ENCODE measurements at regions not wholly inside any gene's neighbourhood (a gene's known extent, or its start where the extent isn't known, plus 50 kb on each side); places are given as distances from the start of the nearest gene placed in this dataset.

DNA sequence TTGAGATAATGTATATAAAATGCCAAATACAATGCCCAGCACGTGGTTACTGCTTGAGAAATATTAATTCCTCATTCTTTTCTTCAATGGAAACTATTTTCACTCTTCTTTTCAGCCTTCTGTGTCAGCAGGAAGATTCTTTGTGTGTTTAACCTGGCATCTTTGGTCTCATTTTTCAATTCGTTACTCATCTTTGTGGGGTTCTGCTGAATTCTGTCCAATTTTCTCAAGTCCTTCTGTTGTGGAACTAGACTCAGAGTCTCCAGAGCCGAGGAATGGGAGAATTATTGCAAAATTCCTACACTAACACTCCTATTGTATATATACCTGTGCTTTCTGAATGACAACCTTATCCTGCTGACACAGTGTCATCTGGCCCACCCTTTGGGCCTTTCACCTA, 96.8 kb upstream of the RGMA start:
- no peak for ATAC-seq

GRCh38 chr15:93182703-93183205, 93.7 kb upstream of the RGMA start:
- no peak for DNase-seq
- no peak for ATAC-seq
- Histone ChIP-seq H3K36me3 (no peaks in the 10 kb centered on the region), H3K4me1 (peaks cover 0 to 12% (median 0%) of the 10 kb centered on the region in 12 donors), H3K9me3 (no peaks in the 10 kb centered on the region), H3K4me3 (no peak overlapping the region), H3K27me3 (peaks cover 0 to 3% (median 0%) of the 10 kb centered on the region in 9 donors), H3K27ac (no peak overlapping the region)
- intact Hi-C loops (cut with DNase I), result loop anchor here in 1 of 10 donors (10.0 kb wide), 1 partner anchor 58 kb away; no protein-coding TSS in a partner anchor
- 66 to 79% (median 77%) methylated on average over 8 of the region's 8 CpGs for WGBS, 4 donors
- TF ChIP-seq POLR2A (IDR thresholded peaks at IDR 0.05), result no peak
- TF ChIP-seq, protein P1, sequence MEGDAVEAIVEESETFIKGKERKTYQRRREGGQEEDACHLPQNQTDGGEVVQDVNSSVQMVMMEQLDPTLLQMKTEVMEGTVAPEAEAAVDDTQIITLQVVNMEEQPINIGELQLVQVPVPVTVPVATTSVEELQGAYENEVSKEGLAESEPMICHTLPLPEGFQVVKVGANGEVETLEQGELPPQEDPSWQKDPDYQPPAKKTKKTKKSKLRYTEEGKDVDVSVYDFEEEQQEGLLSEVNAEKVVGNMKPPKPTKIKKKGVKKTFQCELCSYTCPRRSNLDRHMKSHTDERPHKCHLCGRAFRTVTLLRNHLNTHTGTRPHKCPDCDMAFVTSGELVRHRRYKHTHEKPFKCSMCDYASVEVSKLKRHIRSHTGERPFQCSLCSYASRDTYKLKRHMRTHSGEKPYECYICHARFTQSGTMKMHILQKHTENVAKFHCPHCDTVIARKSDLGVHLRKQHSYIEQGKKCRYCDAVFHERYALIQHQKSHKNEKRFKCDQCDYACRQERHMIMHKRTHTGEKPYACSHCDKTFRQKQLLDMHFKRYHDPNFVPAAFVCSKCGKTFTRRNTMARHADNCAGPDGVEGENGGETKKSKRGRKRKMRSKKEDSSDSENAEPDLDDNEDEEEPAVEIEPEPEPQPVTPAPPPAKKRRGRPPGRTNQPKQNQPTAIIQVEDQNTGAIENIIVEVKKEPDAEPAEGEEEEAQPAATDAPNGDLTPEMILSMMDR (IDR thresholded peaks at IDR 0.05), result no peak

More for the DNA sequence above, 96.8 kb upstream of the RGMA start:
- TF ChIP-seq POLR2A (IDR thresholded peaks at IDR 0.05), result no peak
- TF ChIP-seq, protein P1 (IDR thresholded peaks at IDR 0.05), result no peak
- intact Hi-C loops (cut with DNase I), result loop anchor here in 1 of 10 donors (10.0 kb wide), 1 partner anchor 61 kb away; no protein-coding TSS in a partner anchor
- no peaks in the 10 kb centered on the region for H3K9me3 ChIP-seq
- no peak overlapping the region for H3K27ac ChIP-seq
- H3K4me3 ChIP-seq, result no peak overlapping the region
- no peaks in the 10 kb centered on the region for H3K36me3 ChIP-seq
- H3K4me1 ChIP-seq, result no peaks in the 10 kb centered on the region
- no peak for DNase-seq
- H3K27me3 ChIP-seq, result peaks cover 0 to 3% (median 0%) of the 10 kb centered on the region in 9 donors
- 72 to 75% (median 74%) methylated on average over 3 of the region's 3 CpGs for WGBS, 4 donors

DNA sequence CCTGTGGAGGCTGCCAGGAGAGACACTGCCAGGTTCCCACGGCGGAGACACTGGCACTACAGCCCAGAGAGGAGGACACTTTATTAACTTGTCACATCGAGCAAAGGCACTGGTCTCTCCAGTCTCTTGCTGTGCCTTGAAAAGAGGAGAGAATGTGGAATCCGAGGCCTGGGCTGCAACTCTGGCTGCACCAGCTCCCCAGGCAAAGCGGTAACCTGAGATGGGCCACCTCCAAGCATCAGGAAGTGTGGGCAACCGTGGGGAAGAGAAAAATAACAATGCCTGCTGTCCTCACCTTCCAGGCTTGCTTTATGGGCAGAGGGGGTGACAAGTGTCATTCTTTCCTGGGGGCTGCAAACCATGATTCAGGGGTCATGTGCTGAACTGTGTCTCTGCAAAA, 91.6 kb upstream of the RGMA start:
- Histone ChIP-seq H3K27me3 (no peaks in the 10 kb centered on the region), H3K36me3 (no peaks in the 10 kb centered on the region), H3K27ac (no peak overlapping the region), H3K4me1 (peaks cover 0 to 12% (median 0%) of the 10 kb centered on the region in 12 donors), H3K9me3 (no peaks in the 10 kb centered on the region), H3K4me3 (no peak overlapping the region)
- no peak for ATAC-seq
- intact Hi-C loops (cut with DNase I), result loop anchor here in 1 of 10 donors (10.0 kb wide), 1 partner anchor 56 kb away; no protein-coding TSS in a partner anchor
- no peak for DNase-seq
- WGBS, 4 donors, result 58 to 81% (median 72%) methylated on average over 6 of the region's 6 CpGs
- TF ChIP-seq, protein P1 (IDR thresholded peaks at IDR 0.05), result no peak
- no peak for TF ChIP-seq POLR2A (IDR thresholded peaks at IDR 0.05)

GRCh38 chr15:93180128-93180527, 91.1 kb upstream of the RGMA start:
- DNase-seq (no peak), ATAC-seq (no peak)
- no peak overlapping the region for H3K27ac ChIP-seq
- H3K27me3 ChIP-seq, result no peaks in the 10 kb centered on the region
- TF ChIP-seq POLR2A (IDR thresholded peaks at IDR 0.05), result no peak
- TF ChIP-seq, protein P1 (IDR thresholded peaks at IDR 0.05), result no peak
- H3K4me1 ChIP-seq, result peaks cover 0 to 12% (median 0%) of the 10 kb centered on the region in 12 donors
- 80 to 90% (median 88%) methylated on average over 6 to 7 of the region's 7 CpGs for WGBS, 4 donors
- H3K4me3 ChIP-seq, result no peak overlapping the region
- no peaks in the 10 kb centered on the region for H3K9me3 ChIP-seq
- no peaks in the 10 kb centered on the region for H3K36me3 ChIP-seq
- intact Hi-C loops (cut with DNase I), result loop anchor here in 1 of 10 donors (10.0 kb wide), 1 partner anchor 55 kb away; no protein-coding TSS in a partner anchor
